ENCODE measurements at regions not wholly inside any gene's neighbourhood (a gene's known extent, or its start where the extent isn't known, plus 50 kb on each side); places are given as distances from the start of the nearest gene placed in this dataset.

DNA sequence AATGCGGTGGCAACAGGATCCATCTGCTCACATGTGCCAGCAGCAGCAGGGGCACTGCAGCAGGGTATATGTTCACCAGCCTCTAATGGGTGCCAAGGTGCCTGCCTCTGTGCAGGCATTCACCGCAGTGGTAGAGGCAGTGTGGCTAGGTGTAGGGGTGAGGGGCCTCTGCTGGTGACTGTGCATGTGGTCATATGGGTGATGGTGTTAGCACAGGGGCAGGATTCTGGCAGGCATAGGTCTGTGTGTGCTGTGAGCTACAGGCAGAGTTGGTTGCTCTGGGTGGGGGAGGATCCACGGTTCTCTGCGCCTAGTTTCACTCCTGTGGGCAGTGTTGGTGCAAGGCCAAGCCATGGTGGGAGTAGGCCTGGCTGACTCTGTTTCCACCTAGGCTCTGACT lies 566.5 kb upstream of the GNPDA2 start:
- H2AK9ac ChIP-seq (replicated peaks; ENCODE audit: low read depth, low read length, poor library complexity), result no peak overlapping the region
- H3K4me1 ChIP-seq (ENCODE audit: control insufficient read depth, insufficient read depth, low read length), result no peaks in the 10 kb centered on the region
- H2AK5ac ChIP-seq (ENCODE audit: low read depth, low read length), result no peak overlapping the region
- H3K79me1 ChIP-seq (ENCODE audit: low read depth in 1 of 2, low read length in 2 of 2), result no peaks in the 10 kb centered on the region
- TF ChIP-seq RCOR1 (IDR thresholded peaks at IDR 0.05; ENCODE audit: insufficient replicate concordance, low read length) (no peak), CEBPB (IDR thresholded peaks at IDR 0.05; ENCODE audit: low read depth, low read length) (no peak), NFE2L2 (IDR thresholded peaks at IDR 0.05; ENCODE audit: low read depth, low read length) (no peak), MAFK (IDR thresholded peaks at IDR 0.05; ENCODE audit: low read depth, low read length) (no peak), RAD21 (IDR thresholded peaks at IDR 0.05; ENCODE audit: low read length) (no peak), FOS (IDR thresholded peaks at IDR 0.05; ENCODE audit: low read depth, low read length) (no peak), POLR2A (IDR thresholded peaks at IDR 0.05; ENCODE audit: low read depth, low read length) (no peak), MXI1 (IDR thresholded peaks at IDR 0.05; ENCODE audit: borderline replicate concordance, low read depth, low read length) (no peak), RFX5 (IDR thresholded peaks at IDR 0.05; ENCODE audit: low read depth, low read length) (no peak), CHD1 (IDR thresholded peaks at IDR 0.05; ENCODE audit: low read depth, low read length) (no peak), BHLHE40 (IDR thresholded peaks at IDR 0.05; ENCODE audit: low read depth, low read length) (no peak), MAZ (IDR thresholded peaks at IDR 0.05; ENCODE audit: borderline replicate concordance, low read depth, low read length) (no peak), SMC3 (IDR thresholded peaks at IDR 0.05; ENCODE audit: low read depth, low read length) (no peak)
- TF ChIP-seq, protein P1, sequence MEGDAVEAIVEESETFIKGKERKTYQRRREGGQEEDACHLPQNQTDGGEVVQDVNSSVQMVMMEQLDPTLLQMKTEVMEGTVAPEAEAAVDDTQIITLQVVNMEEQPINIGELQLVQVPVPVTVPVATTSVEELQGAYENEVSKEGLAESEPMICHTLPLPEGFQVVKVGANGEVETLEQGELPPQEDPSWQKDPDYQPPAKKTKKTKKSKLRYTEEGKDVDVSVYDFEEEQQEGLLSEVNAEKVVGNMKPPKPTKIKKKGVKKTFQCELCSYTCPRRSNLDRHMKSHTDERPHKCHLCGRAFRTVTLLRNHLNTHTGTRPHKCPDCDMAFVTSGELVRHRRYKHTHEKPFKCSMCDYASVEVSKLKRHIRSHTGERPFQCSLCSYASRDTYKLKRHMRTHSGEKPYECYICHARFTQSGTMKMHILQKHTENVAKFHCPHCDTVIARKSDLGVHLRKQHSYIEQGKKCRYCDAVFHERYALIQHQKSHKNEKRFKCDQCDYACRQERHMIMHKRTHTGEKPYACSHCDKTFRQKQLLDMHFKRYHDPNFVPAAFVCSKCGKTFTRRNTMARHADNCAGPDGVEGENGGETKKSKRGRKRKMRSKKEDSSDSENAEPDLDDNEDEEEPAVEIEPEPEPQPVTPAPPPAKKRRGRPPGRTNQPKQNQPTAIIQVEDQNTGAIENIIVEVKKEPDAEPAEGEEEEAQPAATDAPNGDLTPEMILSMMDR (conservative IDR thresholded peaks at IDR 0.05; ENCODE audit: low read depth, low read length), result no peak
- TF ChIP-seq, protein P2, sequence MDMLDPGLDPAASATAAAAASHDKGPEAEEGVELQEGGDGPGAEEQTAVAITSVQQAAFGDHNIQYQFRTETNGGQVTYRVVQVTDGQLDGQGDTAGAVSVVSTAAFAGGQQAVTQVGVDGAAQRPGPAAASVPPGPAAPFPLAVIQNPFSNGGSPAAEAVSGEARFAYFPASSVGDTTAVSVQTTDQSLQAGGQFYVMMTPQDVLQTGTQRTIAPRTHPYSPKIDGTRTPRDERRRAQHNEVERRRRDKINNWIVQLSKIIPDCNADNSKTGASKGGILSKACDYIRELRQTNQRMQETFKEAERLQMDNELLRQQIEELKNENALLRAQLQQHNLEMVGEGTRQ (IDR thresholded peaks at IDR 0.05; ENCODE audit: low read depth, low read length), result no peak
- TF ChIP-seq, protein P3, sequence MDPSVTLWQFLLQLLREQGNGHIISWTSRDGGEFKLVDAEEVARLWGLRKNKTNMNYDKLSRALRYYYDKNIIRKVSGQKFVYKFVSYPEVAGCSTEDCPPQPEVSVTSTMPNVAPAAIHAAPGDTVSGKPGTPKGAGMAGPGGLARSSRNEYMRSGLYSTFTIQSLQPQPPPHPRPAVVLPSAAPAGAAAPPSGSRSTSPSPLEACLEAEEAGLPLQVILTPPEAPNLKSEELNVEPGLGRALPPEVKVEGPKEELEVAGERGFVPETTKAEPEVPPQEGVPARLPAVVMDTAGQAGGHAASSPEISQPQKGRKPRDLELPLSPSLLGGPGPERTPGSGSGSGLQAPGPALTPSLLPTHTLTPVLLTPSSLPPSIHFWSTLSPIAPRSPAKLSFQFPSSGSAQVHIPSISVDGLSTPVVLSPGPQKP (IDR thresholded peaks at IDR 0.05; ENCODE audit: borderline replicate concordance, low read depth, low read length), result no peak
- H2BK15ac ChIP-seq (ENCODE audit: low read depth, low read length), result no peak overlapping the region
- ATAC-seq (ENCODE audit: low read depth), result no peak
- H2BK20ac ChIP-seq (ENCODE audit: low read depth, low read length), result no peak overlapping the region
- POLR2A ChIA-PET (ENCODE audit: unreplicated experiment), result no interaction called here
- no peak overlapping the region for H3K56ac ChIP-seq (ENCODE audit: extremely low read depth, insufficient read depth, low read length)
- H3K27me3 ChIP-seq (ENCODE audit: control insufficient read depth, insufficient read depth, low read length), result no peaks in the 10 kb centered on the region
- H3K9me3 ChIP-seq (ENCODE audit: control insufficient read depth, insufficient read depth, low read length), result peaks cover 9% of the 10 kb centered on the region; the same call in 1 of the 2 replicates
- H3K23ac ChIP-seq (ENCODE audit: low read depth, low read length), result no peak overlapping the region
- H4K5ac ChIP-seq (ENCODE audit: low read depth, low read length), result no peak overlapping the region
- no peak overlapping the region for H2BK5ac ChIP-seq (ENCODE audit: low read depth, low read length, poor library complexity, severe bottlenecking)
- no peak overlapping the region for H4K8ac ChIP-seq (ENCODE audit: low read depth in 2 of 2, low read length in 2 of 2)
- no peak for DNase-seq
- H2AFZ ChIP-seq (replicated peaks; ENCODE audit: low read length, poor library complexity), result no peak overlapping the region
- in situ Hi-C loops (cut with MboI; ENCODE audit: low sequenced_read_pairs), result no loop called here
- H3K4me3 ChIP-seq (ENCODE audit: insufficient read depth, low read depth, low read length), result no peak overlapping the region
- H2BK120ac ChIP-seq (ENCODE audit: low read depth, low read length), result no peak overlapping the region
- H3K9me1 ChIP-seq (ENCODE audit: insufficient read depth, low read length), result no peaks in the 10 kb centered on the region
- H4K91ac ChIP-seq (ENCODE audit: insufficient read depth, low read depth, low read length), result no peak overlapping the region
- CTCF ChIA-PET, result no interaction called here
- no peak overlapping the region for H3K9ac ChIP-seq (ENCODE audit: low read depth, low read length)
- no TSS peak for BruUV-seq (replicated peaks)
- no peak overlapping the region for H3K4me2 ChIP-seq (ENCODE audit: low read depth, low read length)
- WGBS, 2 experiments (ENCODE audit: extremely low coverage in 2 of 2, insufficient read length in 1 of 2), result 80% methylated on average over 1 of the region's 4 CpGs; no CpG with 5 or more reads in 1 of the 2 experiments
- H3K4ac ChIP-seq (ENCODE audit: low read depth, low read length), result no peak overlapping the region
- H4K20me1 ChIP-seq (ENCODE audit: insufficient read depth, low read length), result no peaks in the 10 kb centered on the region
- no peak overlapping the region for H3K18ac ChIP-seq (ENCODE audit: low read depth, low read length)
- dilution Hi-C loops (cut with HindIII; ENCODE audit: low sequenced_read_pairs, unreplicated experiment), result no loop called here
- intact Hi-C loops (cut with micrococcal nuclease), result no loop called here
- H3K14ac ChIP-seq (replicated peaks; ENCODE audit: low read depth, low read length), result no peak overlapping the region
- H3K36me3 ChIP-seq (ENCODE audit: control insufficient read depth, insufficient read depth, low read length), result no peaks in the 10 kb centered on the region
- H3K27ac ChIP-seq (ENCODE audit: insufficient read depth, low read length), result no peak overlapping the region

All from IMR-90 (cell line).